HG02884 (cell line): ENCODE measurements at regions not wholly inside any gene's neighbourhood (a gene's known extent, or its start where the extent isn't known, plus 50 kb on each side); places are given as distances from the start of the nearest gene placed in this dataset.

ENCODE experiments used
- ATAC-seq: cut with Tn5 transposase; IDR thresholded peaks from one replicate; pipeline ENCODE4 v1.9.1; 2021; ENCODE audit warnings: mild to moderate bottlenecking, moderate library complexity; ENCODE audit not compliant: unreplicated experiment

- no peak for ATAC-seq
These were observed 77.9 kb upstream of the ID4 start for GRCh38 chr6:19759117-19759880.

GRCh38 chr6:19761121-19761520 lies 76.0 kb upstream of the ID4 start:
- ATAC-seq: no peak

GRCh38 chr6:19771753-19772336 lies 65.3 kb upstream of the ID4 start:
- no peak for ATAC-seq

GRCh38 chr6:19772891-19773290 lies 64.3 kb upstream of the ID4 start:
- ATAC-seq: no peak

GRCh38 chr6:19781269-19781668 lies 55.9 kb upstream of the ID4 start:
- ATAC-seq: no peak

GRCh38 chr6:19782588-19782987 lies 54.6 kb upstream of the ID4 start:
- ATAC-seq: no peak
